Activated T-cell treated with anti-CD3 and anti-CD28 coated beads, Interleukin-2, amount 50 U/mL, for 48 hours (primary cell): ENCODE measurements at regions not wholly inside any gene's neighbourhood (a gene's known extent, or its start where the extent isn't known, plus 50 kb on each side); places are given as distances from the start of the nearest gene placed in this dataset.

Experiments used
- DNase-seq, 2 experiments: peaks; one replicate each; pipeline ENCODE4 v3.0.0-alpha.2; 2020

GRCh38 chr4:180808862-180809261 is 1434.3 kb upstream of the TENM3 start:
- no peak for DNase-seq

- no peak for DNase-seq
These were observed 1433.8 kb upstream of the TENM3 start for GRCh38 chr4:180809439-180809838.

- DNase-seq = no peak
These were observed 1432.6 kb upstream of the TENM3 start for GRCh38 chr4:180810581-180810980.

GRCh38 chr4:180811556-180811955 is 1431.6 kb upstream of the TENM3 start:
- no peak for DNase-seq

- DNase-seq = no peak
These were observed 1430.4 kb upstream of the TENM3 start for GRCh38 chr4:180812783-180813182.

GRCh38 chr4:180814875-180815417 is 1428.3 kb upstream of the TENM3 start:
- DNase-seq = no peak

GRCh38 chr4:180817529-180817928 is 1425.7 kb upstream of the TENM3 start:
- DNase-seq = no peak

GRCh38 chr4:180823108-180823507 is 1420.1 kb upstream of the TENM3 start:
- no peak for DNase-seq

- no peak for DNase-seq
These were observed 1415.8 kb upstream of the TENM3 start for GRCh38 chr4:180827232-180828009.

GRCh38 chr4:180828455-180829018 is 1414.7 kb upstream of the TENM3 start:
- DNase-seq = no peak

GRCh38 chr4:180832073-180832472 is 1411.1 kb upstream of the TENM3 start:
- no peak for DNase-seq

- DNase-seq = no peak
These were observed 1403.1 kb upstream of the TENM3 start for GRCh38 chr4:180840142-180840541.

- DNase-seq = no peak
These were observed 1392.8 kb upstream of the TENM3 start for GRCh38 chr4:180850318-180850940.

- no peak for DNase-seq
These were observed 1390.5 kb upstream of the TENM3 start for GRCh38 chr4:180852738-180853137.

GRCh38 chr4:180855184-180855583 is 1388.0 kb upstream of the TENM3 start:
- DNase-seq = no peak

GRCh38 chr4:180860089-180860720 is 1383.0 kb upstream of the TENM3 start:
- no peak for DNase-seq

GRCh38 chr4:180861651-180862050 is 1381.6 kb upstream of the TENM3 start:
- no peak for DNase-seq

GRCh38 chr4:180866933-180867643 is 1376.1 kb upstream of the TENM3 start:
- no peak for DNase-seq

GRCh38 chr4:180870623-180871022 is 1372.6 kb upstream of the TENM3 start:
- no peak for DNase-seq

GRCh38 chr4:180898305-180898704 is 1344.9 kb upstream of the TENM3 start:
- DNase-seq = no peak

- no peak for DNase-seq
These were observed 1342.4 kb upstream of the TENM3 start for GRCh38 chr4:180900781-180901180.

- DNase-seq = no peak
These were observed 1333.9 kb upstream of the TENM3 start for GRCh38 chr4:180909279-180909678.

GRCh38 chr4:180913750-180914149 is 1329.5 kb upstream of the TENM3 start:
- no peak for DNase-seq
